Bronchial epithelial cell (primary cell): ENCODE measurements at regions not wholly inside any gene's neighbourhood (a gene's known extent, or its start where the extent isn't known, plus 50 kb on each side); places are given as distances from the start of the nearest gene placed in this dataset.
"Not testable (repeated sequence)": the region's sequence is repeated elsewhere in the genome, so short reads cannot be mapped to it uniquely, and the experiment has no call there.

ENCODE experiments used
- DNase-seq: peaks from one replicate; pipeline ENCODE4 v3.0.0-alpha.2; 2010; ENCODE audit warnings: low read depth
- FAIRE-seq: peaks from 2 replicates; lab custom pipeline; 2011; peaks lifted over from hg19 to GRCh38; lab: Jason Lieb, UNC
- H3K27me3 ChIP-seq: 2 replicates; pipeline ENCODE4 v1.5.1; 2011; ENCODE audit warnings: low read length; ENCODE audit not compliant: control insufficient read depth, insufficient read depth
- H3K36me3 ChIP-seq: 2 replicates; pipeline ENCODE4 v1.5.1; 2011; ENCODE audit warnings: low read length; ENCODE audit not compliant: control insufficient read depth, insufficient read depth
- H3K4me3 ChIP-seq: 2 replicates; pipeline ENCODE4 v1.5.1; 2011; ENCODE audit warnings: mild to moderate bottlenecking, low read depth, low read length, control low read depth
- TF ChIP-seq, protein P1 (sequence below): IDR thresholded peaks from 2 replicates; pipeline ENCODE4 v1.5.1; 2011; ENCODE audit warnings: mild to moderate bottlenecking, moderate library complexity, low read length, control low read depth, inconsistent platforms; ENCODE audit not compliant: insufficient read depth, severe bottlenecking

DNA sequence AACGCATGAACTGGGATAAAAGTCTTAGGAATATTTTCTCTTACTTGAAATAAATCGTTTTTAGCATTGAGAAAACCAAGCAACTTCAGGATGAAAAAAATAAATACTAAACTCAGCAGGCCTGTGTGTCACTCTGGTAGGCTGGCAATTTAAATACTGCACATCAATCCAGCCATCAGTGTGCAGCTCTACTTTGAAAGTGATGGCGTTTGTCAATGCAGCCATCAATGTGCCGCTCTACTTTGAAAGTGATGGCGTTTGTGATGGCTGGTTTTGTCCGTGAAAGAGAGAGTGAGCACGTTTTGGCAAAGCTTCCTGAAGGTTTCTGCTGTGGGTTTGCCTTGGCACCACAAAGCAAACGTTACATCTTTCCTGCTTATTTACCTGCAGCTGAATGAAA lies 543.5 kb upstream of the SALL3 start:
- no peaks in the 10 kb centered on the region for H3K36me3 ChIP-seq
- H3K4me3 ChIP-seq, result no peak overlapping the region
- H3K27me3 ChIP-seq, result no peaks in the 10 kb centered on the region
- no peak for FAIRE-seq
- DNase-seq, result no peak
- TF ChIP-seq, protein P1, sequence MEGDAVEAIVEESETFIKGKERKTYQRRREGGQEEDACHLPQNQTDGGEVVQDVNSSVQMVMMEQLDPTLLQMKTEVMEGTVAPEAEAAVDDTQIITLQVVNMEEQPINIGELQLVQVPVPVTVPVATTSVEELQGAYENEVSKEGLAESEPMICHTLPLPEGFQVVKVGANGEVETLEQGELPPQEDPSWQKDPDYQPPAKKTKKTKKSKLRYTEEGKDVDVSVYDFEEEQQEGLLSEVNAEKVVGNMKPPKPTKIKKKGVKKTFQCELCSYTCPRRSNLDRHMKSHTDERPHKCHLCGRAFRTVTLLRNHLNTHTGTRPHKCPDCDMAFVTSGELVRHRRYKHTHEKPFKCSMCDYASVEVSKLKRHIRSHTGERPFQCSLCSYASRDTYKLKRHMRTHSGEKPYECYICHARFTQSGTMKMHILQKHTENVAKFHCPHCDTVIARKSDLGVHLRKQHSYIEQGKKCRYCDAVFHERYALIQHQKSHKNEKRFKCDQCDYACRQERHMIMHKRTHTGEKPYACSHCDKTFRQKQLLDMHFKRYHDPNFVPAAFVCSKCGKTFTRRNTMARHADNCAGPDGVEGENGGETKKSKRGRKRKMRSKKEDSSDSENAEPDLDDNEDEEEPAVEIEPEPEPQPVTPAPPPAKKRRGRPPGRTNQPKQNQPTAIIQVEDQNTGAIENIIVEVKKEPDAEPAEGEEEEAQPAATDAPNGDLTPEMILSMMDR, result no peak

DNA sequence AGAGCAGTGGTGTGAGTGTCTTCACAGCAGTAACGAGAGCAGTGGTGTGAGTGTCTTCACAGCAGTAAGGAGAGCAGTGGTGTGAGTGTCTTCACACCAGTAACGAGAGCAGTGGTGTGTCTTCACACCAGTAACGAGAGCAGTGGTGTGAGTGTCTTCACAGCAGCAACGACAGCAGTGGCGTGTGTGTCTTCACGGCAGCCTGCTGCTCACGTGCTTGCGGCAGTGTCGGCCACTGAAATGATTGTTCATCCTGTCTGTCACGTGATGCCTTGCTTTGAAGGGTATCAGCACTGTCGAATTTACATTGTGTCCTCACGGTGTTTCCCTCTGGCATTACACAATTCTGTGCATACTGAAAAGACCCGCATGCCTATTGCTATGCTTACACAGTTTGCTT lies 541.4 kb upstream of the SALL3 start:
- not testable (repeated sequence) for H3K4me3 ChIP-seq, DNase-seq, H3K27me3 ChIP-seq, FAIRE-seq, H3K36me3 ChIP-seq

DNA sequence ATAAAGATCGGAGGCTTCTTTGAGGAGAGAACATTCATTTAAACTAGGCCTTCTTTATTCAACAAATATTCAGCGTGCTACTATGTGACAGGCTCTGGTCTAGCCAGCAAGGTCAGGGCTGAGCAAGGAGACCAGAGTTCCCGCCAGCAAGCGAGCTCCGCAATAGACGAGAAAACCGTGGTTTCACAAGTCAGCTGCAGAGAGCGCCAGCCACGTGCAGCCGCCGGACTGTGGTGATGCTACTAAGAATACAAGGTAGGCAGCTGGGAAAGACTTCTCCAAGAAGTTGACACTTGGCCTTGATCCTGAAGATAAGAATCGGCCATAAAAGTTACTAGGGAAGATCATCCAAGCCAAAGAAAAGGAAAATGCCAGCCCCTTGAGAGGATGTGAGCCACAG lies 533.7 kb upstream of the SALL3 start:
- Histone ChIP-seq H3K4me3 (no peak overlapping the region), H3K27me3 (no peaks in the 10 kb centered on the region), H3K36me3 (no peaks in the 10 kb centered on the region)
- TF ChIP-seq, protein P1, result no peak
- FAIRE-seq (no peak), DNase-seq (no peak)

DNA sequence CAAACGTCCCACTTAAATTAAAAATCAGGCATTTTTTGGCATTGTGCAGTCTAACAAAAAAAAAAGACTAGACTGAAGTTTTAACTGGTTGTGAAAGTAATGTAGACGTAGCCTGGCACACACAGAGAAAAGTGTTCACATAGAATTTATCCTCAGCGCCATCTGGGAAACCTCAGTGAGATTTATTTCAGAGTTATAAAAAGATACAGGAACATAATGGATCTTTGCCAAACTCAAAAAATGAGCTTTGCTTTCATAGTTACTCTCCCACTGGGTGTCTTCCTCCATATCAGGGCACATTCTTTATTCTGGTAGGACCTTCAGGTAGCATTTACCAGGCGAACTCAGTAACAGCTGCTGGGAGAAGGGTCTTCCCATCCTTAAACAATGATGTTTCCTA lies 532.4 kb upstream of the SALL3 start:
- no peaks in the 10 kb centered on the region for H3K27me3 ChIP-seq
- no peak for FAIRE-seq
- DNase-seq, result no peak
- TF ChIP-seq, protein P1, result no peak
- H3K4me3 ChIP-seq, result no peak overlapping the region
- H3K36me3 ChIP-seq, result no peaks in the 10 kb centered on the region

DNA sequence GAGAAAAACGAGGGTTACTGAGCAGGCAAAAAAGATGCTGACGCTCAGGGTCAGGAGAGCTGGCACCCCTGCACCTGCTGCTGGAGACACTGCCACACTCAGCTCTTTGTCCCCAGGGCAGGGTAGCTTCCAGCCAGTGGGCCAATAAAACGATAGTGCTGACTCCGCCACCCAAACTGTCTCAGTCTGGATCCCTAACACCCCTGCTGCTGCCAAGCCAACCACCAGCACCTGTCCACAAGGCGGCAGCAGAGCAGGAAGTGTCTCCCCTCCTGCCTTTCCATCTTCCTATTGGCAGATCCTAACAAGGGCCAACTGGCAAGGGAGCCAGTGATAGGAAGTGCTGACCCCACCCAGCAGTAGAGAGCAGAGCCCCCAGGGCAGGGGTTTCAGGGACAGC lies 531.5 kb upstream of the SALL3 start:
- no peak overlapping the region for H3K4me3 ChIP-seq
- no peaks in the 10 kb centered on the region for H3K27me3 ChIP-seq
- TF ChIP-seq, protein P1, result no peak
- DNase-seq, result no peak
- no peak for FAIRE-seq
- no peaks in the 10 kb centered on the region for H3K36me3 ChIP-seq

DNA sequence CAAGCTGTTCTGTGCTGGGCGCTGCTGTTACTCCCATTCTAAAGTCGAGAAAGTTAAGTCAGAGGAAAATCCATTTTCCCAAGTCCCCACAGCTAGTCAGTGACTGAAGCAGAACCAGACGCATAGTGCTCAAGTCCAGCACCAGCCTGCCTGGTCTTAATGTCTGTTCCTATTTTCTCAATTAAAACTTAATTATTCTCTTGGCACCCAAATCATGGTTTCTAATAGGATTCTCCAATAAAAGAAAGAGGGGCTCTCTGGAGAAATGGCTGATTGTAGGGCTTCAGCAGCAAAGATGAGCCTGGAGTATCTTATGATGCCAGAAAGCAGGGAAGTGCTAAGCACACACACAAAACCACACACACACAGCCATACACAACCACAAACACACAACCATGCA lies 531.0 kb upstream of the SALL3 start:
- FAIRE-seq (no peak), DNase-seq (no peak)
- Histone ChIP-seq H3K36me3 (no peaks in the 10 kb centered on the region), H3K27me3 (no peaks in the 10 kb centered on the region), H3K4me3 (no peak overlapping the region)
- TF ChIP-seq, protein P1, result no peak
